ENCODE measurements at regions not wholly inside any gene's neighbourhood (a gene's known extent, or its start where the extent isn't known, plus 50 kb on each side); places are given as distances from the start of the nearest gene placed in this dataset.

GRCh38 chr5:96074870-96075269, 113.2 kb upstream of the ELL2 start:
- intact Hi-C loops (cut with micrococcal nuclease), result loop anchor here (5.0 kb wide), 1 partner anchor 113 kb away; the partner anchor contains the start of gene ELL2
- Histone ChIP-seq H3K4me2 (ENCODE audit: low read length) (no peak overlapping the region), H3K36me3 (ENCODE audit: control insufficient read depth in 1 of 2, insufficient read depth in 2 of 2, low read length in 2 of 2) (no peaks in the 10 kb centered on the region), H4K20me1 (ENCODE audit: insufficient read depth) (no peaks in the 10 kb centered on the region), H3K27ac (ENCODE audit: low read depth, low read length) (no peak overlapping the region), H3K9ac (ENCODE audit: low read length) (no peak overlapping the region), H3K4me1 (ENCODE audit: control insufficient read depth in 1 of 2, insufficient read depth in 2 of 2, low read length in 2 of 2) (peaks cover 0 to 24% of the 10 kb centered on the region in 2 experiments; a peak in 2 of 4 replicates), H3K79me2 (ENCODE audit: insufficient read depth, low read length) (no peaks in the 10 kb centered on the region), H3K9me2 (ENCODE audit: insufficient read depth) (no peaks in the 10 kb centered on the region), H2AFZ (ENCODE audit: low read depth, low read length, poor library complexity, severe bottlenecking) (peak overlapping the region; percentile 48), H3K4me3 (replicated peaks in 1 of 2; ENCODE audit: low read depth in 1 of 2, low read length in 2 of 2) (no peak overlapping the region), H3K27me3 (ENCODE audit: insufficient read depth, low read length) (no peaks in the 10 kb centered on the region), H3K9me3 (ENCODE audit: control insufficient read depth in 1 of 2, insufficient read depth in 1 of 2, low read depth in 1 of 2, low read length in 2 of 2) (no peaks in the 10 kb centered on the region)
- ChIA-PET POLR2A (no interaction called here), CTCF (no interaction called here), RAD21 (ENCODE audit: low non-redundant PET in 1 of 2, low total read pairs in 2 of 2, uncharacterized antibody in 2 of 2, unreplicated experiment in 2 of 2) (no interaction called here)
- DNase-seq (ENCODE audit: low read depth, low spot score) (no peak), ATAC-seq (no peak)
- BruUV-seq (replicated peaks), result no TSS peak
- TF ChIP-seq POLR2A (IDR thresholded peaks at IDR 0.05; ENCODE audit: borderline replicate concordance, extremely low read depth, insufficient read depth, insufficient read length), result no peak
- TF ChIP-seq ZFX (IDR thresholded peaks at IDR 0.05), result no peak
- TF ChIP-seq JUND (IDR thresholded peaks at IDR 0.05), result no peak
- TF ChIP-seq REST (IDR thresholded peaks at IDR 0.05; ENCODE audit: low read depth), result no peak
- no peak for TF ChIP-seq EZH2phosphoT487 (IDR thresholded peaks at IDR 0.05; ENCODE audit: borderline replicate concordance)
- no peak for TF ChIP-seq YY1 (IDR thresholded peaks at IDR 0.05; ENCODE audit: extremely low read depth, insufficient replicate concordance, low read depth, low read length)
- TF ChIP-seq CEBPB (IDR thresholded peaks at IDR 0.05; ENCODE audit: low read depth), result no peak
- TF ChIP-seq CBX3 (IDR thresholded peaks at IDR 0.05; ENCODE audit: low read depth), result no peak
- TF ChIP-seq ELF1 (IDR thresholded peaks at IDR 0.05; ENCODE audit: borderline replicate concordance, low read depth), result no peak
- TF ChIP-seq EGR1 (IDR thresholded peaks at IDR 0.05; ENCODE audit: low read depth), result no peak
- no peak for TF ChIP-seq RAD21 (IDR thresholded peaks at IDR 0.05; ENCODE audit: low read depth)
- no peak for TF ChIP-seq ZNF274 (IDR thresholded peaks at IDR 0.05; ENCODE audit: low read depth, low read length)
- no peak for TF ChIP-seq EZH2 (IDR thresholded peaks at IDR 0.05)
- no peak for TF ChIP-seq SP1 (IDR thresholded peaks at IDR 0.05; ENCODE audit: low read depth)
- TF ChIP-seq ZBTB33 (IDR thresholded peaks at IDR 0.05; ENCODE audit: extremely low read depth, insufficient replicate concordance, low read length), result no peak
- TF ChIP-seq SIN3A (IDR thresholded peaks at IDR 0.05; ENCODE audit: low read depth), result no peak
- TF ChIP-seq CTCF (IDR thresholded peaks at IDR 0.05 in 2 of 3, conservative IDR thresholded peaks at IDR 0.05 in 1 of 3; ENCODE audit: borderline replicate concordance in 1 of 3, insufficient read depth in 1 of 3, low read depth in 2 of 3, low read length in 2 of 3), result no peak

Measured in HCT116 (cell line).